WTC11 (cell line): ENCODE measurements at regions not wholly inside any gene's neighbourhood (a gene's known extent, or its start where the extent isn't known, plus 50 kb on each side); places are given as distances from the start of the nearest gene placed in this dataset.

ENCODE experiments used
- CREB1 ChIP-seq: sonication (generic); formaldehyde crosslinking; IDR thresholded peaks from 2 replicates; pipeline ENCODE4 v1.8.0; 2023; ENCODE audit warnings: mild to moderate bottlenecking, missing genetic modification reagents
- ELF4 ChIP-seq: sonication (generic); formaldehyde crosslinking; IDR thresholded peaks from 2 replicates; pipeline ENCODE4 v1.8.1; 2022; ENCODE audit warnings: low read depth, mild to moderate bottlenecking, moderate library complexity, missing genetic modification reagents
- IRF2 ChIP-seq: sonication (generic); formaldehyde crosslinking; IDR thresholded peaks from 2 replicates; pipeline ENCODE4 v1.8.0; 2022; ENCODE audit warnings: low read depth, missing genetic modification reagents, borderline replicate concordance
- JUN ChIP-seq: sonication (generic); formaldehyde crosslinking; IDR thresholded peaks from 2 replicates; pipeline ENCODE4 v1.8.0; 2023; ENCODE audit warnings: mild to moderate bottlenecking, missing genetic modification reagents
- NR1H2 ChIP-seq: sonication (generic); formaldehyde crosslinking; IDR thresholded peaks from 2 replicates; pipeline ENCODE4 v1.9.0; 2021; ENCODE audit warnings: mild to moderate bottlenecking, moderate library complexity, missing genetic modification reagents
- NR3C1 ChIP-seq: sonication (generic); formaldehyde crosslinking; conservative IDR thresholded peaks from 2 replicates; pipeline ENCODE4 v1.8.1; 2023; ENCODE audit warnings: low read depth, mild to moderate bottlenecking, missing genetic modification reagents
- SMAD3 ChIP-seq: sonication (generic); formaldehyde crosslinking; IDR thresholded peaks from 2 replicates; pipeline ENCODE4 v1.8.0; 2022; ENCODE audit warnings: missing genetic modification reagents, mild to moderate bottlenecking, borderline replicate concordance
- SMAD4 ChIP-seq: sonication (generic); formaldehyde crosslinking; IDR thresholded peaks from 2 replicates; pipeline ENCODE4 v1.8.0; 2022; ENCODE audit warnings: mild to moderate bottlenecking, missing genetic modification reagents
- TF ChIP-seq, protein P1 (sequence below): fragments of 200-600 bp; IDR thresholded peaks from 2 replicates; pipeline ENCODE4 v1.8.0; 2022; ENCODE audit warnings: antibody characterized with exemption
- TF ChIP-seq, protein P2 (sequence below): sonication (generic); formaldehyde crosslinking; IDR thresholded peaks from 2 replicates; pipeline ENCODE4 v1.8.0; 2022; ENCODE audit warnings: mild to moderate bottlenecking, missing genetic modification reagents
- TF ChIP-seq, protein P3 (sequence below): sonication (generic); formaldehyde crosslinking; IDR thresholded peaks from 2 replicates; pipeline ENCODE4 v1.8.0; 2022; ENCODE audit warnings: mild to moderate bottlenecking, missing genetic modification reagents
- TF ChIP-seq, protein P4 (sequence below): sonication (generic); formaldehyde crosslinking; IDR thresholded peaks from 2 replicates; pipeline ENCODE4 v1.8.1; 2022; ENCODE audit warnings: low read depth, missing genetic modification reagents, borderline replicate concordance

DNA sequence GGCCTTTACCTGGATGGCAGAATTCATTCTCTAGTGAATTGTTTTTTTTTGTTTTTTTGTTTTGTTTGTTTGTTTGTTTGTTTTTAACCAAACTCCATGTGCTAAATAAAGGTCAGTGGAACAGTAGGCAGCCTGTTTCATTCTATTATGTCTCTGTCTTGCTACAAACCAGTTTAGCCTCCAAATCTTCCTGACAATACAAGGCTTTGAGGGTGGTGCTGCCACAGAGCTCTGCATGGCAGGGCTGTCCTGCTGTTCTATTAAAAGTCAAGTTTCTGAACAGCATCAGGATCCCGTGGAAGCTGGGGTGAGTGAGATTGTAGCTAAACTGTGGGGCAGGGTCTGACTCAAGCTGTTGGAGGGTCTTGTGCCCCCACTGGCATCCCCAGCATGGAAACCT is 144.1 kb upstream of the MAST4 start:
- TF ChIP-seq, protein P1, sequence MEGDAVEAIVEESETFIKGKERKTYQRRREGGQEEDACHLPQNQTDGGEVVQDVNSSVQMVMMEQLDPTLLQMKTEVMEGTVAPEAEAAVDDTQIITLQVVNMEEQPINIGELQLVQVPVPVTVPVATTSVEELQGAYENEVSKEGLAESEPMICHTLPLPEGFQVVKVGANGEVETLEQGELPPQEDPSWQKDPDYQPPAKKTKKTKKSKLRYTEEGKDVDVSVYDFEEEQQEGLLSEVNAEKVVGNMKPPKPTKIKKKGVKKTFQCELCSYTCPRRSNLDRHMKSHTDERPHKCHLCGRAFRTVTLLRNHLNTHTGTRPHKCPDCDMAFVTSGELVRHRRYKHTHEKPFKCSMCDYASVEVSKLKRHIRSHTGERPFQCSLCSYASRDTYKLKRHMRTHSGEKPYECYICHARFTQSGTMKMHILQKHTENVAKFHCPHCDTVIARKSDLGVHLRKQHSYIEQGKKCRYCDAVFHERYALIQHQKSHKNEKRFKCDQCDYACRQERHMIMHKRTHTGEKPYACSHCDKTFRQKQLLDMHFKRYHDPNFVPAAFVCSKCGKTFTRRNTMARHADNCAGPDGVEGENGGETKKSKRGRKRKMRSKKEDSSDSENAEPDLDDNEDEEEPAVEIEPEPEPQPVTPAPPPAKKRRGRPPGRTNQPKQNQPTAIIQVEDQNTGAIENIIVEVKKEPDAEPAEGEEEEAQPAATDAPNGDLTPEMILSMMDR, result no peak
- no peak for TF ChIP-seq SMAD3 (CRISPR knock-in tag)
- no peak for TF ChIP-seq NR1H2
- TF ChIP-seq CREB1 (CRISPR knock-in tag), result no peak
- no peak for TF ChIP-seq ELF4 (CRISPR knock-in tag)
- no peak for TF ChIP-seq JUN
- TF ChIP-seq, protein P2, sequence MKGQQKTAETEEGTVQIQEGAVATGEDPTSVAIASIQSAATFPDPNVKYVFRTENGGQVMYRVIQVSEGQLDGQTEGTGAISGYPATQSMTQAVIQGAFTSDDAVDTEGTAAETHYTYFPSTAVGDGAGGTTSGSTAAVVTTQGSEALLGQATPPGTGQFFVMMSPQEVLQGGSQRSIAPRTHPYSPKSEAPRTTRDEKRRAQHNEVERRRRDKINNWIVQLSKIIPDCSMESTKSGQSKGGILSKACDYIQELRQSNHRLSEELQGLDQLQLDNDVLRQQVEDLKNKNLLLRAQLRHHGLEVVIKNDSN (CRISPR knock-in tag), result no peak
- TF ChIP-seq, protein P3, sequence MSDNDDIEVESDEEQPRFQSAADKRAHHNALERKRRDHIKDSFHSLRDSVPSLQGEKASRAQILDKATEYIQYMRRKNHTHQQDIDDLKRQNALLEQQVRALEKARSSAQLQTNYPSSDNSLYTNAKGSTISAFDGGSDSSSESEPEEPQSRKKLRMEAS (CRISPR knock-in tag), result no peak
- TF ChIP-seq SMAD4 (CRISPR knock-in tag), result no peak
- no peak for TF ChIP-seq NR3C1 (CRISPR knock-in tag)
- TF ChIP-seq, protein P4, sequence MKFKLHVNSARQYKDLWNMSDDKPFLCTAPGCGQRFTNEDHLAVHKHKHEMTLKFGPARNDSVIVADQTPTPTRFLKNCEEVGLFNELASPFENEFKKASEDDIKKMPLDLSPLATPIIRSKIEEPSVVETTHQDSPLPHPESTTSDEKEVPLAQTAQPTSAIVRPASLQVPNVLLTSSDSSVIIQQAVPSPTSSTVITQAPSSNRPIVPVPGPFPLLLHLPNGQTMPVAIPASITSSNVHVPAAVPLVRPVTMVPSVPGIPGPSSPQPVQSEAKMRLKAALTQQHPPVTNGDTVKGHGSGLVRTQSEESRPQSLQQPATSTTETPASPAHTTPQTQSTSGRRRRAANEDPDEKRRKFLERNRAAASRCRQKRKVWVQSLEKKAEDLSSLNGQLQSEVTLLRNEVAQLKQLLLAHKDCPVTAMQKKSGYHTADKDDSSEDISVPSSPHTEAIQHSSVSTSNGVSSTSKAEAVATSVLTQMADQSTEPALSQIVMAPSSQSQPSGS, result no peak
- no peak for TF ChIP-seq IRF2 (CRISPR knock-in tag)
